CD4-positive, CD25-positive, alpha-beta regulatory T cell (primary cell): ENCODE measurements at regions not wholly inside any gene's neighbourhood (a gene's known extent, or its start where the extent isn't known, plus 50 kb on each side); places are given as distances from the start of the nearest gene placed in this dataset.
A peak's percentile ranks its signal among the peaks of the same experiment; 100 is the strongest.

Experiments used
- ATAC-seq, 2 donors: fragments of 150-1000 bp; cut with Tn5 transposase; one replicate each; pipeline ENCODE4 v1.10.0; 2021; ENCODE audit warnings: low read depth in 2 of 2, moderate number of reproducible peaks in 2 of 2, moderate library complexity in 1 of 2
- DNase-seq, 3 donors: peaks; one replicate each; pipeline versions ENCODE4 v3.0.0 to v3.0.0-alpha.2; 2012 to 2022; ENCODE audit warnings: mixed read lengths in 1 of 3
- H3K27ac ChIP-seq: one replicate; pipeline ENCODE4 v1.7.0; 2013; ENCODE audit warnings: mild to moderate bottlenecking, low read length; ENCODE audit not compliant: insufficient read depth, poor library complexity, severe bottlenecking
- H3K27me3 ChIP-seq: one replicate; pipeline ENCODE4 v1.7.0; 2013; ENCODE audit warnings: low read length; ENCODE audit not compliant: control insufficient read depth, insufficient read depth
- H3K36me3 ChIP-seq: one replicate; pipeline ENCODE4 v1.7.0; 2013; ENCODE audit warnings: mild to moderate bottlenecking, low read length, moderate library complexity; ENCODE audit not compliant: control insufficient read depth, insufficient read depth
- H3K4me1 ChIP-seq: 2 replicates; pipeline ENCODE4 v1.7.0; 2013; ENCODE audit warnings: mild to moderate bottlenecking, low read length; ENCODE audit not compliant: insufficient read depth, control insufficient read depth, poor library complexity, severe bottlenecking
- H3K4me3 ChIP-seq: one replicate; pipeline ENCODE4 v1.7.0; 2013; ENCODE audit warnings: low read depth, mild to moderate bottlenecking, low read length, moderate library complexity
- H3K9me3 ChIP-seq, 2 experiments: 1 replicate in 1 of 2; 2 replicates in 1 of 2; pipeline ENCODE4 v1.7.0; 2013; ENCODE audit warnings: low read length in 2 of 2, mild to moderate bottlenecking in 1 of 2, moderate library complexity in 1 of 2; ENCODE audit not compliant: control insufficient read depth in 2 of 2
- H3K27ac Mint-ChIP-seq, 3 donors: one replicate each; pipeline ENCODE4 v1.8.0; 2020 to 2022; ENCODE audit warnings: mild to moderate bottlenecking in 3 of 3, mixed read lengths in 3 of 3, moderate library complexity in 2 of 3
- H3K27me3 Mint-ChIP-seq: one replicate; pipeline ENCODE4 v1.8.0; 2022; ENCODE audit warnings: mild to moderate bottlenecking, mixed read lengths
- H3K36me3 Mint-ChIP-seq: one replicate; pipeline ENCODE4 v1.8.0; 2020; ENCODE audit warnings: mixed read lengths
- H3K4me1 Mint-ChIP-seq, 4 donors: one replicate each; pipeline ENCODE4 v1.8.0; 2020 to 2022; ENCODE audit warnings: mixed read lengths in 4 of 4, mild to moderate bottlenecking in 1 of 4
- H3K4me3 Mint-ChIP-seq, 4 donors: one replicate each; pipeline ENCODE4 v1.8.0; 2020 to 2022; ENCODE audit warnings: mild to moderate bottlenecking in 4 of 4, mixed read lengths in 4 of 4, moderate library complexity in 3 of 4
- H3K9me3 Mint-ChIP-seq, 7 donors: one replicate each; pipeline ENCODE4 v1.8.0; 2020 to 2022; ENCODE audit warnings: mixed read lengths in 7 of 7, mild to moderate bottlenecking in 3 of 7, moderate library complexity in 2 of 7

DNA sequence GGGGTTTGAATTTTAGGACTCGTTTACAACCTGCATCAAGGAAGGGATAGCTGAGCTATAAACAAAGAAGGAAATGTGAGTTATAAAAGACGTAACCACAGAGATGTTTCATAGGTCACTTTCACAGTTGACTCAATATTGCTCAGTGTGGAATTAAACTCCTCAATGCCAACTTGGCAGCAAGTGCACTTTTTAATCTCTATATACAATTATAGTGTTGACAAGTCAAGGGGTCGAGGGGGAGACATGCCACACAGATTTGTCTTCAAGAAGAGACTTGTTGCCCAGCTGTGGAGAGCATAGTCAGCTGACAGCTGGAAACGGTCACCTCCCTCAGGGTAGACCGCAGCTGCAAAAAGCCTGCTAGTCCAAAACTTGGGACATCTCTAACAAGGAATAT lies 163.4 kb upstream of the DMAC1 start:
- Histone ChIP-seq H3K9me3 (no peaks in the 10 kb centered on the region), H3K27me3 (peaks cover 3% of the 10 kb centered on the region), H3K27ac (no peak overlapping the region), H3K4me1 (peaks cover 6% of the 10 kb centered on the region), H3K4me3 (no peak overlapping the region), H3K36me3 (no peaks in the 10 kb centered on the region)
- Mint-ChIP-seq H3K36me3 (no peaks in the 10 kb centered on the region), H3K9me3 (no peaks in the 10 kb centered on the region), H3K27me3 (peaks cover 19% of the 10 kb centered on the region), H3K27ac (no peak overlapping the region), H3K4me3 (no peak overlapping the region), H3K4me1 (peaks cover 0 to 16% (median 5%) of the 10 kb centered on the region in 4 donors)
- DNase-seq (no peak), ATAC-seq (no peak)

DNA sequence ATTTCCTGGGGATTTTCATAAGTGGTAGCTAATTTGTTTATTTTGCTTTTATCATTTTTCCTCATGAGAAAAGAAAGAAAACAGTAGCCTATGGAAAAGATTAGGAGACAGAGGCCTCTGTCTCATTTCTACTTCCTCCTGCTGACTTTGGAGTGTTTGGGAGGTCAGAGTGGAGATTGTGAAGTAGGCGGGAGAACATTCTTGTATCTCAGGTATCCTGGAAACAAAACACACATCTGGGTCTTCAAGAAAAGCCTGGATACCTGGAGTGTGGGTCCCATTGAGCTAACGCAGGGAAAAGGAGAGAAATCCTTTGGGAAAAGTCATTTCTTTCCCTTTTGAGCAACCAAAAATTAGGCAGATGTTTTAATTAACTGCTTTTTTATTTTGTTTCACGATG lies 161.5 kb upstream of the DMAC1 start:
- Mint-ChIP-seq H3K4me3 (no peak overlapping the region), H3K4me1 (peaks cover 0 to 3% (median 0%) of the 10 kb centered on the region in 4 donors), H3K27me3 (peaks cover 19% of the 10 kb centered on the region), H3K27ac (no peak overlapping the region), H3K9me3 (no peaks in the 10 kb centered on the region), H3K36me3 (no peaks in the 10 kb centered on the region)
- ATAC-seq (no peak), DNase-seq (no peak)
- Histone ChIP-seq H3K27ac (no peak overlapping the region), H3K36me3 (no peaks in the 10 kb centered on the region), H3K9me3 (no peaks in the 10 kb centered on the region), H3K4me3 (no peak overlapping the region), H3K27me3 (peaks cover 3% of the 10 kb centered on the region), H3K4me1 (no peaks in the 10 kb centered on the region)

DNA sequence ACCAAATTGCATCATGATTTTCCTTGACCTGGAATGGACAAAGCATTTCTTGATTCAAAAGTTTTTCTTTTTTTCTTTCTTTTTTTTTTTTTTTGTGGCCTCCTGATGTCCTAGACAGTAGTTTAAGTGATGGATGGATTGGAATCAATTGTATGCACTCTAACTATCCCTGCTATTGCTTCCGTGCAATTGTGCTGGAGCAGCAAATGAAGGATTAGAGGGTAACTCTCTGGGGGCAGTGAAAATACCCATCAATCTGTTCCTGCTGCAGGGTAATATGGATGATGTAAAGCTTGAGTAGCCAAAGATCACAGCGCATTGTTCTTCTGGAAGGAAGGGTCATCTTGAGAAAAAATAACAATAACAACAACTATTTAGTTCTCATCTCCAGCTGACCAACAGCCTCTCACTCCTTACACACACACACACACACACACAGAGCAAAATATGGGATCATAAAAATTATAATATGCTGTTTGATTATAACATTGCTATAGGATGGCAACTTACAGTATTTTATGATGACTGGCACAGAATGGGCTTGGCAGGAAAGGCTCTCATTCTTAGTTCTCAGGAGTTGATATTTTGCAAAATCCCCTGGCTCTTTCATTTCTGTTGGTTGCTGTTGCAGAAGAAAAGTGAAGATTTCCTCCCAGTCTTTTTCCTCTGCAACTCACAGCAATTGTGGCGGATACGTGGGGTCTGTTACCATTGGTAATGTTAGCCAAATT lies 160.9 kb upstream of the DMAC1 start:
- Mint-ChIP-seq H3K27ac (no peak overlapping the region), H3K27me3 (peaks cover 18% of the 10 kb centered on the region), H3K4me1 (peaks cover 0 to 3% (median 0%) of the 10 kb centered on the region in 4 donors), H3K4me3 (no peak overlapping the region), H3K9me3 (no peaks in the 10 kb centered on the region), H3K36me3 (no peaks in the 10 kb centered on the region)
- Histone ChIP-seq H3K9me3 (no peaks in the 10 kb centered on the region), H3K27ac (no peak overlapping the region), H3K4me3 (no peak overlapping the region), H3K4me1 (no peaks in the 10 kb centered on the region), H3K27me3 (peaks cover 3% of the 10 kb centered on the region), H3K36me3 (no peaks in the 10 kb centered on the region)
- DNase-seq: no peak
- ATAC-seq: no peak

DNA sequence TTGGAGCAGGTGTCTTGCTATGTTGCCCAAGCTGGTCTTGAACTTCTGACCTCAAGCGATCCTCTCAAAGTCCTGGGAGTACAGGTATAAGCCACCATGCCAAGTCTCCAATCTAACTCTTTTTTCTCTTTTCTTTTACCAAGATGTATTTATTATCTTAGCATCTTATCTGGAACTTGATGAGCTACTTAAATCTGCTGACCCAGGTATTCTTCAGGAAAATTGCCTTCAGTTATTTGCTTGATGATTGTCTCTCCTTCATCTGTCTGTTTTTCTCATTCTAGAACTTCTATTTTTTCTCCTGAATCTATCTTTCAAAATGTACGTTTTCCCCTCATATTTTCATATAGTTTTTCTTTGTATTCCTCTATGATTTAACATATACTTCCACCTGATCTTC lies 158.2 kb upstream of the DMAC1 start:
- Mint-ChIP-seq H3K36me3 (no peaks in the 10 kb centered on the region), H3K4me1 (peaks cover 0 to 3% (median 0%) of the 10 kb centered on the region in 4 donors), H3K9me3 (no peaks in the 10 kb centered on the region), H3K4me3 (no peak overlapping the region), H3K27ac (no peak overlapping the region), H3K27me3 (peaks cover 12% of the 10 kb centered on the region)
- DNase-seq: no peak
- Histone ChIP-seq H3K4me1 (no peaks in the 10 kb centered on the region), H3K27ac (no peak overlapping the region), H3K36me3 (no peaks in the 10 kb centered on the region), H3K9me3 (no peaks in the 10 kb centered on the region), H3K27me3 (no peaks in the 10 kb centered on the region), H3K4me3 (no peak overlapping the region)
- ATAC-seq: no peak

DNA sequence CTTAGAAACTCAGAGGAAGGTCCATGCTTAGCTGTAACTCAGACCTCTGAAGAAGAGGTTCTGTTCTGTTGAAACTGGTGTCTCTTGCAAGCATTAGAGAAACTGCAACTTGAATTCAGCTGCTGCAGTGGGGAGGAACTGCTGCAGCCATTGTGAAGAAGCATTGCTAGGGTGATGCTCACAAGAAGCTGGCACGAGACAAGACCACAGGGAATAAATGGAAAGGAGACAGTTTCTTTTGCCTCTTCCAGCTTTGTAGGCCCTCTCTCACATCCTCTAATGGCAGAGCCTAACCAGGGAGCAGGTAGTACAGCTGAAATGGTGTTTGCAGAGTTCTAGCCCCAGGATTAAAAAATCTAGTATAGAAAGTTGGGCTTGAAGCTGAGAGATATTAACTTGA lies 148.0 kb upstream of the DMAC1 start:
- H3K27me3 Mint-ChIP-seq: no peaks in the 10 kb centered on the region
- ATAC-seq (peak in 1 of 2 donors; percentile 8), DNase-seq (no peak)
- H3K4me1 Mint-ChIP-seq: peaks cover 0 to 14% (median 3%) of the 10 kb centered on the region in 4 donors
- no peak overlapping the region for H3K4me3 ChIP-seq
- H3K4me3 Mint-ChIP-seq: no peak overlapping the region
- no peaks in the 10 kb centered on the region for H3K36me3 ChIP-seq
- H3K27ac Mint-ChIP-seq: no peak overlapping the region
- H3K36me3 Mint-ChIP-seq: no peaks in the 10 kb centered on the region
- no peaks in the 10 kb centered on the region for H3K4me1 ChIP-seq
- H3K27me3 ChIP-seq: no peaks in the 10 kb centered on the region
- peaks cover 0 to 2% (median 0%) of the 10 kb centered on the region in 7 donors for H3K9me3 Mint-ChIP-seq
- no peak overlapping the region for H3K27ac ChIP-seq
- no peaks in the 10 kb centered on the region for H3K9me3 ChIP-seq

DNA sequence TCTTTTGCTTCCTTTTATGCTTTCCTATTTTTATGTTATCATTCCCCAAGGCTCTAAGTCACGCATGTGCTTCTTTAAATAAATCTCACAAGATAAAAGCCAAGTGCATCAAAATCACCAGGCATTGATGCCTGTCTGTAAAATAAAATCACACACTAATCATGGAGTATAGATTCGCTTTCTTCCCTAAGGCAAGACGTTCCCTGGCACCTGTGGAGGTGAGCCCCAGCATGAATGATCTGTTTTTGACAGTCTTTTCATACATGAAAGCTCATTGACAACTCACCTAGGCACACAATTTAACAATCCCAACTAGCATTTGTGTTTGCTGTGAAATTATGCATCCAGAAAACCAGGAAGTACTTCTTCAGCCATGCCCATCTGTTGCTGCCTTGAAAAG lies 146.9 kb upstream of the DMAC1 start:
- Histone ChIP-seq H3K9me3 (no peaks in the 10 kb centered on the region), H3K36me3 (no peaks in the 10 kb centered on the region), H3K27ac (no peak overlapping the region), H3K27me3 (no peaks in the 10 kb centered on the region), H3K4me3 (no peak overlapping the region), H3K4me1 (no peaks in the 10 kb centered on the region)
- no peak overlapping the region for H3K4me3 Mint-ChIP-seq
- H3K36me3 Mint-ChIP-seq: no peaks in the 10 kb centered on the region
- ATAC-seq: no peak
- H3K27me3 Mint-ChIP-seq: no peaks in the 10 kb centered on the region
- DNase-seq: no peak
- H3K4me1 Mint-ChIP-seq: peaks cover 0 to 14% (median 3%) of the 10 kb centered on the region in 4 donors
- H3K27ac Mint-ChIP-seq: peak overlapping the region in 1 of 3 donors; percentile 42
- H3K9me3 Mint-ChIP-seq: peaks cover 0 to 2% (median 0%) of the 10 kb centered on the region in 7 donors

DNA sequence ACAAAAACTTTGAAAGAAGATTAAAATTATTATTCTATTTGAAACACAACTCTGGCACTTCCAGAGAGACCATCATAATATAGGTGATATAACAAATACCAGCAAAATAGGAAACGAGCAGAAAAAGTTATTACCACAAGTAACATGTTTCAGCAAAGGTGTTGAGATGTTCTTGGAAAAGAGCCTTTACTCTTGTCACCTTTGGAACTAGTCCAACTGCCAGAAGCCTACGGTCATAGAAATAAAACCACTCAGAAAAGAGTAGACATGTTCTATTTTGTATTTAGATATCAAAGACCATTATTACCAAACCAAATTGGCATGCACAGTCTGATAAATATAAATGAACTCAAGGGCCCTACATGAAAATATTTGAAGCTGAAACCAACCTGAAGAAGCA lies 145.0 kb upstream of the DMAC1 start:
- H3K27me3 ChIP-seq: no peaks in the 10 kb centered on the region
- H3K9me3 ChIP-seq: no peaks in the 10 kb centered on the region
- no peak overlapping the region for H3K27ac ChIP-seq
- ATAC-seq (no peak), DNase-seq (peak in 1 of 3 donors; percentile 22)
- H3K36me3 ChIP-seq: no peaks in the 10 kb centered on the region
- Mint-ChIP-seq H3K9me3 (peaks cover 0 to 6% (median 0%) of the 10 kb centered on the region in 7 donors), H3K27me3 (no peaks in the 10 kb centered on the region), H3K36me3 (no peaks in the 10 kb centered on the region), H3K27ac (no peak overlapping the region), H3K4me3 (no peak overlapping the region), H3K4me1 (peaks cover 0 to 14% (median 4%) of the 10 kb centered on the region in 4 donors)
- no peaks in the 10 kb centered on the region for H3K4me1 ChIP-seq
- H3K4me3 ChIP-seq: no peak overlapping the region
